ENCODE measurements at regions not wholly inside any gene's neighbourhood (a gene's known extent, or its start where the extent isn't known, plus 50 kb on each side); places are given as distances from the start of the nearest gene placed in this dataset.

- intact Hi-C loops (cut with DNase I) = no loop called here
- TF ChIP-seq POLR2A (IDR thresholded peaks at IDR 0.05) (no peak), POLR2AphosphoS5 (IDR thresholded peaks at IDR 0.05; ENCODE audit: insufficient read depth in 1 of 2, low read depth in 1 of 2) (no peak)
- TF ChIP-seq, protein P1, sequence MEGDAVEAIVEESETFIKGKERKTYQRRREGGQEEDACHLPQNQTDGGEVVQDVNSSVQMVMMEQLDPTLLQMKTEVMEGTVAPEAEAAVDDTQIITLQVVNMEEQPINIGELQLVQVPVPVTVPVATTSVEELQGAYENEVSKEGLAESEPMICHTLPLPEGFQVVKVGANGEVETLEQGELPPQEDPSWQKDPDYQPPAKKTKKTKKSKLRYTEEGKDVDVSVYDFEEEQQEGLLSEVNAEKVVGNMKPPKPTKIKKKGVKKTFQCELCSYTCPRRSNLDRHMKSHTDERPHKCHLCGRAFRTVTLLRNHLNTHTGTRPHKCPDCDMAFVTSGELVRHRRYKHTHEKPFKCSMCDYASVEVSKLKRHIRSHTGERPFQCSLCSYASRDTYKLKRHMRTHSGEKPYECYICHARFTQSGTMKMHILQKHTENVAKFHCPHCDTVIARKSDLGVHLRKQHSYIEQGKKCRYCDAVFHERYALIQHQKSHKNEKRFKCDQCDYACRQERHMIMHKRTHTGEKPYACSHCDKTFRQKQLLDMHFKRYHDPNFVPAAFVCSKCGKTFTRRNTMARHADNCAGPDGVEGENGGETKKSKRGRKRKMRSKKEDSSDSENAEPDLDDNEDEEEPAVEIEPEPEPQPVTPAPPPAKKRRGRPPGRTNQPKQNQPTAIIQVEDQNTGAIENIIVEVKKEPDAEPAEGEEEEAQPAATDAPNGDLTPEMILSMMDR (IDR thresholded peaks at IDR 0.05) = no peak
- Histone ChIP-seq H3K4me1 (no peaks in the 10 kb centered on the region), H3K27ac (no peak overlapping the region), H3K27me3 (no peaks in the 10 kb centered on the region), H3K9me3 (no peaks in the 10 kb centered on the region), H3K4me3 (no peak overlapping the region), H3K36me3 (no peaks in the 10 kb centered on the region)
- no peak for DNase-seq (ENCODE audit: extremely low spot score in 2 of 2)
These were observed 351.6 kb upstream of the TMCO5A start for GRCh38 chr15:37582852-37583251.

- Histone ChIP-seq H3K4me1 (no peaks in the 10 kb centered on the region), H3K27ac (no peak overlapping the region), H3K36me3 (no peaks in the 10 kb centered on the region), H3K4me3 (no peak overlapping the region), H3K27me3 (no peaks in the 10 kb centered on the region), H3K9me3 (no peaks in the 10 kb centered on the region)
- no peak for DNase-seq (ENCODE audit: extremely low spot score in 2 of 2)
- TF ChIP-seq, protein P1 (IDR thresholded peaks at IDR 0.05) = no peak
- TF ChIP-seq POLR2A (IDR thresholded peaks at IDR 0.05) (no peak), POLR2AphosphoS5 (IDR thresholded peaks at IDR 0.05; ENCODE audit: insufficient read depth in 1 of 2, low read depth in 1 of 2) (no peak)
- intact Hi-C loops (cut with DNase I) = no loop called here
These were observed 348.3 kb upstream of the TMCO5A start for GRCh38 chr15:37586011-37586583.

GRCh38 chr15:37586976-37587375, 347.5 kb upstream of the TMCO5A start:
- H3K27ac ChIP-seq = no peak overlapping the region
- H3K4me1 ChIP-seq = no peaks in the 10 kb centered on the region
- H3K9me3 ChIP-seq = no peaks in the 10 kb centered on the region
- DNase-seq (ENCODE audit: extremely low spot score in 2 of 2) = no peak
- intact Hi-C loops (cut with DNase I) = no loop called here
- H3K27me3 ChIP-seq = no peaks in the 10 kb centered on the region
- no peaks in the 10 kb centered on the region for H3K36me3 ChIP-seq
- no peak overlapping the region for H3K4me3 ChIP-seq
- TF ChIP-seq POLR2AphosphoS5 (IDR thresholded peaks at IDR 0.05; ENCODE audit: insufficient read depth in 1 of 2, low read depth in 1 of 2) (no peak), POLR2A (IDR thresholded peaks at IDR 0.05) (no peak)
- TF ChIP-seq, protein P1 (IDR thresholded peaks at IDR 0.05) = no peak

DNA sequence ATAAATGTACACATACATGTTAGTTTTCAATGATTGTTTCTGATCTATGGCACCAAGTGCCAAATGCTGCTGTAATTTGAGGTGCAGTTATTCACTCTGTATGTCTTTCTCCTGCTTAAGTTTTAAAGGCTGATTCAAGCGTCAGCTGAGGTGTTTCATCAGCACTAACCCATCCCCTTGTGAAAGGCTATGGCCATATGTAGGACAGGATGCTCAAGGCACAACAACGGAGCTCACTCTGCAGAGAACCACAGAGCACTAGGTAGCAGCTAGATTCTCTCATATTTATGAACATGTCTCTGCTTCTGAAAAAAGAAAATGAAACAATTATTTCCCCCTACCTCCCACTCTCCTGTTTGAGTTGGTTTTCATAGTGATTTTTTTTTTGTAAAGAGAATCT, 340.0 kb upstream of the TMCO5A start:
- H3K9me3 ChIP-seq = no peaks in the 10 kb centered on the region
- DNase-seq (ENCODE audit: extremely low spot score in 2 of 2) = no peak
- no peak overlapping the region for H3K27ac ChIP-seq
- H3K36me3 ChIP-seq = no peaks in the 10 kb centered on the region
- intact Hi-C loops (cut with DNase I) = no loop called here
- TF ChIP-seq, protein P1 (IDR thresholded peaks at IDR 0.05) = no peak
- TF ChIP-seq POLR2A (IDR thresholded peaks at IDR 0.05) = no peak
- TF ChIP-seq POLR2AphosphoS5 (IDR thresholded peaks at IDR 0.05; ENCODE audit: insufficient read depth in 1 of 2, low read depth in 1 of 2) = no peak
- H3K27me3 ChIP-seq = no peaks in the 10 kb centered on the region
- H3K4me3 ChIP-seq = no peak overlapping the region
- no peaks in the 10 kb centered on the region for H3K4me1 ChIP-seq

DNA sequence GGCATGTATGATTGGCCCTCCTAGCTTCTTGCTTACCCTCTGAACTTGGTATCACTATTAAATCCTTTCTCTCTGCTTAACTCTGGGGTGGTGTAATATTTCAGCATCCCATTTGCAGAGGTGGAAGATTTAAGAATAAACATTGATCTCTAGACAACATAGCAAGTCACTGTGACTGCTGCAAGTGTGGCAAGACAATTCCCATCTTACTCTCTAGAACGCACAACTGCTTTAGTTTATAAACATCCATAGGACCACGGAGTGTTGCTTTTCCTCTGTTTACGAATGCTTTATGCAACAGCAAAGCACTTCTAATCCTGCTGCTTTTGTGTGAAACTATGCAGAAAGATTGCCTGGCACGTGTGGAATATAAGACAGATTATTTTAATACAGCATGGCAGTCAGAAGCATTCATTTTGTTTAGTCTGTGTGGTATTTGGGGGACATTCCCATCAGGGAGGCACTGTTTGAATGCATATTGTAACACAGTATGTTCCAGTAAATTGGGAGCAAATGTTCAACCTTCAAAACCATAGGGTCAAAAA, 338.9 kb upstream of the TMCO5A start:
- Histone ChIP-seq H3K9me3 (no peaks in the 10 kb centered on the region), H3K4me3 (no peak overlapping the region)
- DNase-seq (ENCODE audit: extremely low spot score in 2 of 2) = no peak

More for the DNA sequence above, 338.9 kb upstream of the TMCO5A start:
- TF ChIP-seq POLR2AphosphoS5 (IDR thresholded peaks at IDR 0.05; ENCODE audit: insufficient read depth in 1 of 2, low read depth in 1 of 2) = no peak
- no peak for TF ChIP-seq POLR2A (IDR thresholded peaks at IDR 0.05)
- TF ChIP-seq, protein P1 (IDR thresholded peaks at IDR 0.05) = no peak
- H3K27ac ChIP-seq = no peak overlapping the region
- intact Hi-C loops (cut with DNase I) = no loop called here
- H3K4me1 ChIP-seq = no peaks in the 10 kb centered on the region
- no peaks in the 10 kb centered on the region for H3K36me3 ChIP-seq
- no peaks in the 10 kb centered on the region for H3K27me3 ChIP-seq

Data from vagina (tissue), 2 donors.